ENCODE measurements at regions not wholly inside any gene's neighbourhood (a gene's known extent, or its start where the extent isn't known, plus 50 kb on each side); places are given as distances from the start of the nearest gene placed in this dataset.
"Not testable (repeated sequence)": the region's sequence is repeated elsewhere in the genome, so short reads cannot be mapped to it uniquely, and the experiment has no call there.

GRCh38 chr7:63856466-63856865 lies 142.2 kb upstream of the ZNF722 start:
- intact Hi-C loops (cut with micrococcal nuclease): not testable (repeated sequence)

- intact Hi-C loops (cut with micrococcal nuclease): no loop called here
These were observed 131.5 kb upstream of the ZNF722 start for GRCh38 chr7:63867127-63867526.

- intact Hi-C loops (cut with micrococcal nuclease): not testable (repeated sequence)
These were observed 124.4 kb upstream of the ZNF722 start for GRCh38 chr7:63874242-63874641.

- intact Hi-C loops (cut with micrococcal nuclease): no loop called here
These were observed 121.8 kb upstream of the ZNF722 start for GRCh38 chr7:63876707-63877322.

- intact Hi-C loops (cut with micrococcal nuclease): no loop called here
These were observed 111.6 kb upstream of the ZNF722 start for GRCh38 chr7:63887031-63887430.

- intact Hi-C loops (cut with micrococcal nuclease): loop anchor here (1.0 to 5.0 kb wide), 2 partner anchors 26 to 407 kb away; no protein-coding TSS in a partner anchor
These were observed 98.8 kb upstream of the ZNF722 start for GRCh38 chr7:63899691-63900393.

GRCh38 chr7:63900394-63901203 lies 98.0 kb upstream of the ZNF722 start:
- intact Hi-C loops (cut with micrococcal nuclease): loop anchor here (1.0 to 5.0 kb wide), 2 partner anchors 26 to 407 kb away; no protein-coding TSS in a partner anchor

- intact Hi-C loops (cut with micrococcal nuclease): loop anchor here (5.0 kb wide), 1 partner anchor 406 kb away; no protein-coding TSS in a partner anchor
These were observed 97.5 kb upstream of the ZNF722 start for GRCh38 chr7:63901204-63901506.

- intact Hi-C loops (cut with micrococcal nuclease): no loop called here
These were observed 79.7 kb upstream of the ZNF722 start for GRCh38 chr7:63918986-63919385.

GRCh38 chr7:63925262-63925625 lies 73.4 kb upstream of the ZNF722 start:
- intact Hi-C loops (cut with micrococcal nuclease): loop anchor here (10.0 kb wide), 1 partner anchor 1080 kb away; the partner anchor contains the start of gene ERV3-1

- intact Hi-C loops (cut with micrococcal nuclease): loop anchor here (1.0 to 10.0 kb wide), 5 partner anchors 26 to 1079 kb away; partner anchors contain the start of genes ERV3-1, ZNF273 and ZNF680
These were observed 72.8 kb upstream of the ZNF722 start for GRCh38 chr7:63925626-63926460.

GRCh38 chr7:63927261-63927660 lies 71.4 kb upstream of the ZNF722 start:
- intact Hi-C loops (cut with micrococcal nuclease): loop anchor here (2.0 to 10.0 kb wide), 3 partner anchors 636 to 1078 kb away; partner anchors contain the start of genes ERV3-1, ZNF273 and ZNF680

- intact Hi-C loops (cut with micrococcal nuclease): no loop called here
These were observed 67.5 kb upstream of the ZNF722 start for GRCh38 chr7:63931057-63931600.

- intact Hi-C loops (cut with micrococcal nuclease): no loop called here
These were observed 66.6 kb upstream of the ZNF722 start for GRCh38 chr7:63931985-63932577.

All from T-helper 2 cell treated with Interferon-gamma antibody and Interleukin-4, amounts not matched to agents 100 ng/mL and 5 ng/mL, for 36 hours (primary cell).